GM21526 (cell line): ENCODE measurements at regions not wholly inside any gene's neighbourhood (a gene's known extent, or its start where the extent isn't known, plus 50 kb on each side); places are given as distances from the start of the nearest gene placed in this dataset.
A peak's percentile ranks its signal among the peaks of the same experiment; 100 is the strongest.
"Not testable (repeated sequence)": the region's sequence is repeated elsewhere in the genome, so short reads cannot be mapped to it uniquely, and the experiment has no call there.

Experiments
- ATAC-seq: cut with Tn5 transposase; IDR thresholded peaks from one replicate; pipeline ENCODE4 v1.9.1; 2021; ENCODE audit warnings: moderate library complexity; ENCODE audit not compliant: unreplicated experiment, low FRiP score

DNA sequence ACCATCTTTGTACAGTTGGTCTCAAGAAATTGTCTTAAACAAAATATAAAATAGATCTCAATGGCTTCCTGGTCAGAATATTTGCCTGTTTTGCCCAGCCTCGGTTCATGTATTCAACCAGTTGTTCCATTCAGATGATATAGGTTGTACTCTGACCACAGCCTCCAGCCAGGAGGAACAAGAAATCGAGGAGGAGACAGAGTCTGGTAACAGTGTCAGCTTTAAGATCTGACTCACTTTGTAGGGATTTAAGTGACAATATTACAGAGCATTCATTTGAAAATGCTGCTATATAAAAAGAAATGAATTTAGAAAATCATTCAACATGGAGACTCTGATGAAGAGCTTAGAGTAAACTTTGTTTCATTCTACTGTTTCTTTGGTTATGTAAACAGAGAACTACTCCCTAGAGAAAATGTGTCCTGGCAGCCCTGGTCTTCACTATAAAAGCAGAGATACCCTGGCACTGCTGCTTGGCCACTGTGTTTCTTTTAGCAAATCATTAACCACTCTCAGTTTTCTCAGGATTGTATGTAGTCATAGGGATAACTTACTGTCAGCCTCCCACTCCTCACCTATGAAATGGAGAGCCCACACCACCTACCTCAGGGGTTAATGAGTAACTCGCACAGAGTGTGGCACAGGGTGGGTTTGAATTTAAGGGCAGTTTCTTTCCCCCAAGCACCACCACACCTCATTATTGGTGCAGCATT, 53.5 kb downstream of the PAGE2 start:
- no peak for ATAC-seq

DNA sequence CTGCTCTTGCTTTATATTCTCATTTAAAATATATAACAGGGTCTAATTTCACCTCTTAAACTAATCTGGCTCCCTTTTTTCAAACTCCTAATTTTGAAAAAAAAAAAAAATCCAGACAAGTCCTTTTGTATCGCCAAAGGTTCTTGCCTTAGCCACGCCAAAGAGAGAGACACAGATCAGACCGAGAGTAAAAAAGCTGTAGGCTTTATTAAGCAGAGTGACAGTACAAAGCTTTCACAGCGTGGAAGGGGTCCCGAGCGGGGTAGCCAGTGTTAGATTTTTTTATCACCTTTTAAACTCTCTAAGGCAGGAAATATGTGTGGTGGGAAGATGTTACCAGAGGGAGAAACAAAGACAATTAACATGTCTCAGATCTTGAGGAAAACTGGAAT, 54.1 kb downstream of the PAGE2 start:
- ATAC-seq: no peak

DNA sequence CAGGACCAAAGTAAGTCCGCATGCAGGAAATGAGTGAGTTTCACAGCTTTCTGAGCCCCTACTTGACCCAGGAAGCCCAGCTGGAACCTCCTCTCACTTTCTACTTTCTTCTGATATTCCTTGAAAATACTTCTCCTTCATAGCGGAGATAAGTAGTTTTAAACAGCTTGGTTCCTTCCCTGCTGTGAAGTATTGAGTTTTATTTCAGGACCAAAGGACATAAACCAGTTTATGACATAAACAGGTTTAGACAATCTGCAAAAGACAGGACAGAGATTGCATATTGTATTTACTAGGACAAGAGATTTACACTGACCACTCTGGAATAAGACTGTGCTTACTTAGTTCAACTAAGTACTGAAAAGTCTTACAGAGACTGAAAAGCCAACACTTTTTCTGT, 54.8 kb downstream of the PAGE2 start:
- no peak for ATAC-seq

DNA sequence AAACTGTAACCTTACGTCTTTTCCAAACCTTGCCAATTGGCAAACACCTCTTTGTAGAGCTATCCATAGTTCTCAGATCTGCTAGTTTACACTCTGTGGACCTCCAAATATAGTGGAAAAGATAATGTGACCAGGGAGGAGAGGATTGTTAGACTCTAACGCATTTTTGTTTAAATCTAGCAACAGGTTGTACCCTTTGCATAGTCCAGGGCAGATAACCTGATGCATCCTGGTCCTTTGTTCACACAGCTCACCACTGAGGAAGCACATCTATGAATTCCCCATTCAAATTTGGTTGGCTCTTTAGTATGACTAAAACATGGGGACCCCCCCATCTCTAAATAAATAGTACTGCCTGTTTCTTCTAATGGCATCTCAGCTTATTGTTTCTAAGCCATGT, 55.9 kb downstream of the PAGE2 start:
- no peak for ATAC-seq

DNA sequence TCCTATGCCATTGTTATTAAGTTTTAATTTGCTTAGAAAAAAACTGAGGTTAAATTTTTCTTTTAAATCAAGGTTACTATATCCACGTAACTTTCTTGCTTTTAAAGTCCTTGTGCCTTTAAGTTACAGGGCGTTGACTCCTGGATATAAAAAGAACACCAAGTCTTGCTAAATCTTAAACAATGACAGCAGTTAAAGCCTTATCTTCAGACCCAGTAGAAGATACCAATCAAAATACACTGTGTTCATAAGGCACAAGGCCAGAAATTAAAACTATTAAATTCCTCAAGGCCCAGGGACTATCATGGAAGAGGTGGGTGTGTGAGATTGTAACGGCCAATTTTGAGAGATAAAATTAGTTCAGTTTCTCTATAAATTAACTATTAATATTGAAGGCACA, 60.4 kb downstream of the PAGE2 start:
- ATAC-seq: no peak

DNA sequence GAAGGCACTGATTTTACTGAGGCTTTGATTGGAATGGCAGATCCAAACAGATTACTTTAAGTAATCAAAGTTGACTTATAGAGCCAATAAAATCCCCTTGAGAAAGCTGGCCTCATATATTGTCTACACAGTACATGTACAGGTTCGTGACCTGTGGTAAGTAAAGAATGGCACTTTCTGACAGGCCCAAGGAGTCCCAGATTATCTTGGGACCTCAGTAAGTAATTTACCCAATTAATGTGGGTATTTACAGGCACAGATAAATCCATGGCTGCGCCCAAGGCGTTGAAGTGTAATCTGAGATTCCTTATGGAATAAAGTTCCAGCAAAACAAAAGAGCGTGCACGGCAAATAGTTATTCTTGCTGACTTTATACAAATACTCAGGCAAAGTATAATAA, 62.4 kb downstream of the PAGE2 start:
- no peak for ATAC-seq

DNA sequence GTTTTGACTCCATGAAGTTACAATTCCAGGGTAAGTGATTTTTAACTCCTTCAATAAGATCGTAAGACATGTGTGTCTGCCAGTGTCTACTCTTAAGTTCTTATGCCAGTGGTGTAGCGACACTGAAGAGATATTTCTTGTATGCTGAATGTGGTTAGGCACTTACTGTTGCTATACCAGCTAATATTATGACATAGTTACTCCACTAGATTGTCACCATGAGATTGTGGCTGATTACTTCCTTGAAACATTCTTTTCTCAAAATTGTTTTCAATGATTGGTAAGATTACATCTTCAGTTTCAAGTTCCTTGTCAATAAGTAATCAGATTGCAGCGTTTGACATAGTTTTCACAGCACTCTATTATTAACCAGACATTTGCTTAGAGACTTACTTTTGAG, 60.6 kb upstream of the PAGE5 start:
- no peak for ATAC-seq

DNA sequence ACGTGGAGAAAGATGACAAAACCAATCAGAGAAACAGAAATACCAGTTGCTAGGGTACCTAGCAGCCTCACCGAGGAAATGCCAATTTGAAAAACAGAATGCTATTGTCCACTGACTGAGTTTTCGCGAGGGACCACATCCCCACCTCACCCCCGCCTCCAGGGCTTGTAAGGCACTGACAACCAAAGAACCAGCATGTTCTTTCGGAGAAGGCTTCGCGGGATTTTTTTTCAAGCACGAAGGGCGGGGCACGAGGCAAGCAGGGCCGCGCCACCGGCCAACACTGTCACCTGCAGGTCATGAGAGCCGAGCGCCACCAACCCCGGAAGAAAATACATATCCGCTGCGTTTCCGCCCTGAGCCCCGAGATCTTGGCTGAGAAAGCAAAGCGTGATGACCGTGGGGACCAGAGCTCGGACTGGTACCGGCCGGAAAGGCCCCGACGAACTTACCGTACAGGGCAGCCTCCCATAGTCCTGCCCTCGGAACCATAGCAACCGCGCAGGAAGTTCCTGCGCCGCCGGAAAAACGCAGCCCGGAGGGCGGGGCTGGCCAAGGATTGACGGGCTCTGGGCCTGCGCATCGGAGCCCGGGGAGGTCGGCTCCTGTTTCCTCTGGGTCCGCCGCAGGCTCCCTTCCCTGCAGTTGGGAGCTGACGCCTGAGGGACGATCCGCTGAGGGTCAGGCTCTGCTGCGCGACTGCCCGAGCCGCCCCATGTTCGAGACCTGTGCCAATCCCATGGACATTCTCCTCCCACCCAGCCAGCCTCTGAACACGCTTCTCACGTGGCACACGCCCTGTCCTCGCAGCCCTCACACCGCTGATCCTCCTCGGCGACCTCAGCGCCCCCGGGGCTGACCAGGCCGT, 59.2 kb upstream of the PAGE5 start:
- peak; percentile 91 for ATAC-seq

DNA sequence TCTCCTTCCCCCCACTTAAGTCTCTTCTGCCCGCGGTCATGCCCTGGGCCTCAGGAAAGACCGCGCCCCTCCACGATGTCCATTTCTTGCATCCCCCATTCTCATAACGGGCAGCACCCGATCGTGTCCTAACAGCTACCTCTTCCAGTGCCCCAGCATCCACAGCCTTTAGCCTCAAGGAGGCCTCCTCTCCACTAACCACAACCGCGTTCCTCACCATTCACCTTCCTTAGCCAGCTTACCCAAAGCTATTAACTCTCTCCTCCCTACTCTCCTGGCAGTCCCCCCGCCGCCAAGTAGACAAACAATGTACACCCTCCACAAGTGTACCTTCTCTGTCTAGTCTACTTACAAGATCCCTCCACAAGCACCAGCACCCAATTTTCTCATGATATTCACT, 58.6 kb upstream of the PAGE5 start:
- no peak for ATAC-seq

DNA sequence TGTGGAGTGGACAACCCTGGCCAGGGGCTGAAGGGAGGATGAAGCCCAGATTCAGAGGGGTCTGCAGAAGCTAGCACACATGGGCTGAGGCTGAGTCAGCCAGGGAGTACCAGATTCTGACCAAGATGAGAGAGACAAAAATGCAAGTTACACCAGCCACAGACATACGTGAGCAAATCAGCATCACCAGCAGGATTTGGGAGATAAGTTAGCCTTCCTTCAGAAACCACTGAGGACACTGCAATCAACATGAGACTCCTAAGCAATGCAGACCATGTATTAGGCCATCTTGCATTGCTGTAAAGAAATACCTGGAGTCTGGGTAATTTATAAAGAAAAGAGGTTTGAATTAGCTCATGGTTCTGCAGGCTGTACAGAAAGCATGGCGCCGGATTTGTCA, 57.0 kb upstream of the PAGE5 start:
- no peak for ATAC-seq

DNA sequence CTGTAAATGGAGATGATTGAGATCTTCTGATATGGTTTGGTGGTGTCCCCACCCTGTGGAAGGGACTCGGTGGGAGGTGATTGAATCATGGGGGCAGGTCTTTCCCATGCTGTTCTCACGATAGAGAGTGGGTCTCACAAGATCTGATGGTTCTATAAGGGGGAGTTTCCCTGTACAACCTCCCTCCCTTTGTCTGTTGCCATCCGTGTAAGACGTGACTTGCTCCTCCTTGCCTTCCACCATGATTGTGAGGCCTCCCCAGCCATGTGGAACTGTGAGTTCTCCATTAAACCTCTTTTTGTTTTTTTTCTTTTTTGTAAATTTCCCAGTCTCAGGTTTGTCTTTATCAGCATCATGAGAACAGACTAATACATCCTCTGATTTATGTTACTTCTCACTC, 55.1 kb upstream of the PAGE5 start:
- ATAC-seq: not testable (repeated sequence)

DNA sequence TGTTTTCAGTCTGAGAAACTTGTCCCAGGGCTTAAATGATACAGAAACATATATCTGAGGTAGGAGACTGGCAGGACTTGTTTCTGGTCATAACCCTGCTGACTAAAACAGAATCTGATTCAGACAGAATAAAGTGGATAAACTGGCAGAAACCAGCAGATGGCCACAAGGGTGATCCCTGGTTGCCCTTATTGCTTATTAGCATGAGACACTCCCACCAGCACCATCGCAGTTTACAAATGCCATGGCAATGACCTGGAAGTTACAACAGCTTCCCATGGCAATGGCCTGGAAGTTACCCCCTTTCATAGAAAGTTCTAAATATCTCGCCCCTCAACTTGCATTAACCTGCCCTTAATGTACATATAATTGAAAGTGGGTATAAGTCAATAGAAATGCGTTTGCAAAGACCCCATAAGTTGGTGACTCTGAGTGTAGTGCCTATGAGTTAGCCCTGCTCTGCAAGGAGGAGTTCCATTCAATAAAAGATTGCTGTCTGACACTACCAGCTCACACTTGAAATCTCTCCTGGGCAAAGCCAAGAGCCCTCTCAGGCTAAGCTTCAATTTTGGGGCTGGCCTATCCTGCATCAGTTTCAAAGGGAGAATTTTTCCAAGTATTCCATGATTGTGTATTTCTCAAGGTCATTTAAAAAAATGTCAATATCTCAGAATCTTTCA, 52.9 kb upstream of the PAGE5 start:
- ATAC-seq: no peak

DNA sequence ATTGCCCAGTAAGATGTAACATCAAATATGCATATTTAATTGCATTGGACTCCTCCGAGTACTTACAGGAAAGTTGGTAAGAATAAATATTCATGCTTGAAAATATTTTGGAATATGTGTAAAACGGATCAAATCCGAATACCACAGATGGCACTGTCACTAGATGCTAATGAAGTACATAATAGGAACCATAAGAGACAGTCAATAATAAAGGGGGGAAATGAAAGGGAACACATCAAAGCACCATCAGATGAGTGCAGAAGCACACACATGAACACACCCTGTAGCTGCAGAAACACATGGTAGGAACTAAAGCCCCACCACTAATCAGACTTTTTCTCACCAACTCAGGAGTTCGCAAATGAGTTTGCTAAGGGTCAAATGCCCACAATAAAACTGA, 52.2 kb upstream of the PAGE5 start:
- ATAC-seq: no peak

DNA sequence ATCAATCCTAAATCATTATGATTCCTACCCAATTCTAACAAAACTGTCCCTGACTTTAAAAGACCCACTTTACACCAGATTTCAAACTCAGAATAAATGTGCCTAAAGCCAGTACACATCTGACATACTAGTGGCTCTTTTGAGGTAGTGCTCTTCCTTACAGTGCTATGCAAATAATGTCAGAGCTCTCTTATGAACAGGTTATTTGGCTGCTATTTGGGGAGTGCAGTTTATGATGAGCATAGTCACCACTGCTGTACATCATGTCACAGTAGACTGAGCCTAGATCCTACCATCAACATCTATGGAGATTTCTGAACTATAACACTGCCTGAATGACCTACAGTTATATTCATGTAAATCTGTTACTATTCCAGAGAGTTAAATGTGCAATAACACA, 50.4 kb upstream of the PAGE5 start:
- ATAC-seq: no peak
